Renal cortical epithelial cell (primary cell): ENCODE measurements at regions not wholly inside any gene's neighbourhood (a gene's known extent, or its start where the extent isn't known, plus 50 kb on each side); places are given as distances from the start of the nearest gene placed in this dataset.

Source experiments
- DNase-seq: peaks from one replicate; pipeline ENCODE4 v3.0.0-alpha.2; 2011; ENCODE audit warnings: low read depth

GRCh38 chr18:4639628-4640310 lies 184.7 kb upstream of the DLGAP1 start:
- no peak for DNase-seq

- DNase-seq: no peak
These were observed 183.6 kb upstream of the DLGAP1 start for GRCh38 chr18:4638680-4639079.

GRCh38 chr18:4637876-4638275 lies 182.8 kb upstream of the DLGAP1 start:
- DNase-seq: no peak

- no peak for DNase-seq
These were observed 181.9 kb upstream of the DLGAP1 start for GRCh38 chr18:4636967-4637366.

- DNase-seq: no peak
These were observed 176.1 kb upstream of the DLGAP1 start for GRCh38 chr18:4631239-4631638.

- no peak for DNase-seq
These were observed 150.1 kb upstream of the DLGAP1 start for GRCh38 chr18:4605212-4605611.

- DNase-seq: no peak
These were observed 148.8 kb upstream of the DLGAP1 start for GRCh38 chr18:4603955-4604354.

- no peak for DNase-seq
These were observed 144.2 kb upstream of the DLGAP1 start for GRCh38 chr18:4599312-4599711.

GRCh38 chr18:4597301-4597700 lies 142.2 kb upstream of the DLGAP1 start:
- no peak for DNase-seq

- no peak for DNase-seq
These were observed 138.8 kb upstream of the DLGAP1 start for GRCh38 chr18:4593895-4594294.

GRCh38 chr18:4593459-4593858 lies 138.4 kb upstream of the DLGAP1 start:
- DNase-seq: no peak

- no peak for DNase-seq
These were observed 134.1 kb upstream of the DLGAP1 start for GRCh38 chr18:4589056-4589800.

GRCh38 chr18:4587204-4587603 lies 132.1 kb upstream of the DLGAP1 start:
- no peak for DNase-seq

GRCh38 chr18:4586731-4587130 lies 131.6 kb upstream of the DLGAP1 start:
- no peak for DNase-seq

- DNase-seq: no peak
These were observed 127.6 kb upstream of the DLGAP1 start for GRCh38 chr18:4582431-4583335.

- no peak for DNase-seq
These were observed 126.9 kb upstream of the DLGAP1 start for GRCh38 chr18:4581966-4582365.

- no peak for DNase-seq
These were observed 123.3 kb upstream of the DLGAP1 start for GRCh38 chr18:4578449-4578848.

- DNase-seq: no peak
These were observed 118.6 kb upstream of the DLGAP1 start for GRCh38 chr18:4573735-4574134.

GRCh38 chr18:4557502-4557901 lies 102.4 kb upstream of the DLGAP1 start:
- no peak for DNase-seq

- DNase-seq: no peak
These were observed 95.9 kb upstream of the DLGAP1 start for GRCh38 chr18:4551001-4551360.

- no peak for DNase-seq
These were observed 94.2 kb upstream of the DLGAP1 start for GRCh38 chr18:4549164-4549872.

- DNase-seq: no peak
These were observed 92.0 kb upstream of the DLGAP1 start for GRCh38 chr18:4547126-4547525.
